H1 (cell line): ENCODE measurements at regions not wholly inside any gene's neighbourhood (a gene's known extent, or its start where the extent isn't known, plus 50 kb on each side); places are given as distances from the start of the nearest gene placed in this dataset.

Source experiments
- CEBPB ChIP-seq: IDR thresholded peaks from 2 replicates; pipeline ENCODE4 v1.6.1; 2012; ENCODE audit warnings: low read depth, low read length
- CHD2 ChIP-seq: IDR thresholded peaks from 2 replicates; pipeline ENCODE4 v1.6.1; 2012; ENCODE audit warnings: low read length, improper control_type of control experiment
- EP300 ChIP-seq, 2 experiments: IDR thresholded peaks; 1 replicate in 1 of 2; 2 replicates in 1 of 2; pipeline ENCODE4 v1.6.1; 2011 to 2012; ENCODE audit warnings: low read depth in 2 of 2, low read length in 2 of 2, mild to moderate bottlenecking in 2 of 2, borderline replicate concordance in 1 of 2, inconsistent platforms in 1 of 2, moderate library complexity in 1 of 2
- EZH2 ChIP-seq: fragments of 200-600 bp; sonication (generic); IDR thresholded peaks from 2 replicates; pipeline ENCODE4 v1.7.1; 2012; ENCODE audit warnings: low read depth, mild to moderate bottlenecking, moderate library complexity, low read length, inconsistent platforms; ENCODE audit not compliant: severe bottlenecking
- HDAC6 ChIP-seq: IDR thresholded peaks from one replicate; pipeline ENCODE4 v1.7.1; 2012; ENCODE audit warnings: low read depth, mild to moderate bottlenecking, inconsistent platforms, low read length, moderate library complexity
- POLR2A ChIP-seq, 2 experiments: IDR thresholded peaks; 1 replicate in 1 of 2; 2 replicates in 1 of 2; pipeline ENCODE4 v1.6.1; 2011; ENCODE audit warnings: low read depth in 2 of 2, low read length in 2 of 2, mild to moderate bottlenecking in 2 of 2; ENCODE audit errors: control extremely low read depth in 1 of 2
- POLR2AphosphoS5 ChIP-seq: IDR thresholded peaks from 2 replicates; pipeline ENCODE4 v1.6.1; 2011; ENCODE audit warnings: low read depth, low read length
- SIN3A ChIP-seq, 2 experiments: IDR thresholded peaks in 1 of 2; conservative IDR thresholded peaks in 1 of 2; 2 replicates each; pipeline ENCODE4 v1.6.1; 2011 to 2012; ENCODE audit warnings: low read length in 2 of 2, improper control_type of control experiment in 1 of 2, low read depth in 1 of 2, mild to moderate bottlenecking in 1 of 2
- SIRT6 ChIP-seq: IDR thresholded peaks from one replicate; pipeline ENCODE4 v1.7.1; 2012; ENCODE audit warnings: low read length, inconsistent platforms
- SP1 ChIP-seq: IDR thresholded peaks from 2 replicates; pipeline ENCODE4 v1.6.1; 2011; ENCODE audit warnings: low read depth, low read length
- TEAD4 ChIP-seq: IDR thresholded peaks from 2 replicates; pipeline ENCODE4 v1.6.1; 2012; ENCODE audit warnings: low read depth, low read length, inconsistent platforms, mixed read lengths
- YY1 ChIP-seq: IDR thresholded peaks from 2 replicates; pipeline ENCODE4 v1.6.1; 2011; ENCODE audit warnings: low read depth, mild to moderate bottlenecking, low read length
- TF ChIP-seq, protein P1 (sequence below), 3 experiments: IDR thresholded peaks; 1 replicate in 2 of 3; 2 replicates in 1 of 3; pipeline versions ENCODE4 v1.5.1 to v1.6.1; 2011; ENCODE audit warnings: low read length in 3 of 3, mild to moderate bottlenecking in 3 of 3, inconsistent platforms in 2 of 3, low read depth in 1 of 3, moderate library complexity in 1 of 3; ENCODE audit not compliant: insufficient read depth in 1 of 3; ENCODE audit errors: control extremely low read depth in 1 of 3
- TF ChIP-seq, protein P2 (sequence below): IDR thresholded peaks from 2 replicates; pipeline ENCODE4 v1.6.1; 2011; ENCODE audit warnings: low read depth, mild to moderate bottlenecking, low read length; ENCODE audit not compliant: insufficient read depth

DNA sequence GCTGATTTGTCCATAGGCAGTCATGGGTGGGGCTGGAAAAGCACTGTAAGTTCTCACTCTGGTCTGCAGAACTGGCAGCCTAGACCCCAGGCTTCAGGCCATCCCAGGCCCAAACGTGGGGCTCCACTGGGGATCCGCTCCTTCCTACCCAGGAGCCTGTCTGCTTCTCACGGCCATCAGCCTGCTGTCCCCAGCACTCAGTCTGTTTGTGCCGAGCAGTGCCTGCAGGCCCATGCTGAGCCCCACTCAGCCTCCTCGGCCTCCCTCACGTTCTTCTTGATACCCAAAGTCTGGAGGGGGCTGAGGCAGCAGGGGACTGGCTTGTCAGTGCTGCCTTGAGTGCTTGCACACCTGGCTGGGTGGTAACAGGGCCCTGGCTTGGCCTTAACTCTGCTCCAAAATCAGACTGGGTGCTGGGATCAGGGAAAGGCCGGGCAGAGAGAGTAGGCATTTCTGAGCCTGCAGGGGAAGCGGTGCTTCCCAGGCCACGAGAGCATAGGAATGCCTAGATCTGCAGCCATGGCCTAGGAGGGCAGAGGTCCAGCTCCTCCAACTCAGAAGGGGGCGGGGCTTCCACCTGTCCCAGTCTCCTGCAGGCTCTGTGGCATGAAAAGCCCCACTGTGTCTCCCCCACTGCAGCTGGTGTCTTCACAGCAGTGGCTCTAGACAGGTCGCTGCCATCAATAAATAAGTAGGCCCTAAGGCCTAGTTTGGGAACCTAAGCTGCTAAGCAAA is 772.4 kb upstream of the FBXO33 start:
- TF ChIP-seq EZH2 (no peak), POLR2A (IDR thresholded peaks at IDR 0.05; ENCODE audit: control extremely low read depth in 1 of 2, low read depth in 2 of 2, low read length in 2 of 2) (no peak), TEAD4 (no peak), SIRT6 (no peak), CEBPB (no peak), POLR2AphosphoS5 (no peak), YY1 (no peak), SP1 (no peak), EP300 (IDR thresholded peaks at IDR 0.05; ENCODE audit: borderline replicate concordance in 1 of 2, low read depth in 2 of 2, low read length in 2 of 2) (no peak), SIN3A (conservative IDR thresholded peaks at IDR 0.05 in 1 of 2, IDR thresholded peaks at IDR 0.05 in 1 of 2; ENCODE audit: low read depth in 1 of 2, low read length in 2 of 2) (no peak), HDAC6 (no peak), CHD2 (no peak)
- TF ChIP-seq, protein P1, sequence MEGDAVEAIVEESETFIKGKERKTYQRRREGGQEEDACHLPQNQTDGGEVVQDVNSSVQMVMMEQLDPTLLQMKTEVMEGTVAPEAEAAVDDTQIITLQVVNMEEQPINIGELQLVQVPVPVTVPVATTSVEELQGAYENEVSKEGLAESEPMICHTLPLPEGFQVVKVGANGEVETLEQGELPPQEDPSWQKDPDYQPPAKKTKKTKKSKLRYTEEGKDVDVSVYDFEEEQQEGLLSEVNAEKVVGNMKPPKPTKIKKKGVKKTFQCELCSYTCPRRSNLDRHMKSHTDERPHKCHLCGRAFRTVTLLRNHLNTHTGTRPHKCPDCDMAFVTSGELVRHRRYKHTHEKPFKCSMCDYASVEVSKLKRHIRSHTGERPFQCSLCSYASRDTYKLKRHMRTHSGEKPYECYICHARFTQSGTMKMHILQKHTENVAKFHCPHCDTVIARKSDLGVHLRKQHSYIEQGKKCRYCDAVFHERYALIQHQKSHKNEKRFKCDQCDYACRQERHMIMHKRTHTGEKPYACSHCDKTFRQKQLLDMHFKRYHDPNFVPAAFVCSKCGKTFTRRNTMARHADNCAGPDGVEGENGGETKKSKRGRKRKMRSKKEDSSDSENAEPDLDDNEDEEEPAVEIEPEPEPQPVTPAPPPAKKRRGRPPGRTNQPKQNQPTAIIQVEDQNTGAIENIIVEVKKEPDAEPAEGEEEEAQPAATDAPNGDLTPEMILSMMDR (IDR thresholded peaks at IDR 0.05; ENCODE audit: control extremely low read depth in 1 of 3, insufficient read depth in 1 of 3, low read depth in 1 of 3, low read length in 3 of 3): no peak
- TF ChIP-seq, protein P2, sequence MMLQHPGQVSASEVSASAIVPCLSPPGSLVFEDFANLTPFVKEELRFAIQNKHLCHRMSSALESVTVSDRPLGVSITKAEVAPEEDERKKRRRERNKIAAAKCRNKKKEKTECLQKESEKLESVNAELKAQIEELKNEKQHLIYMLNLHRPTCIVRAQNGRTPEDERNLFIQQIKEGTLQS: no peak
